ENCODE measurements at regions not wholly inside any gene's neighbourhood (a gene's known extent, or its start where the extent isn't known, plus 50 kb on each side); places are given as distances from the start of the nearest gene placed in this dataset.

GRCh38 chr11:116563028-116563711, 209.6 kb downstream of the BUD13 start:
- DNase-seq (ENCODE audit: low read depth in 2 of 2, low spot score in 1 of 2): no peak

GRCh38 chr11:116560589-116560988, 212.2 kb downstream of the BUD13 start:
- DNase-seq (ENCODE audit: low read depth in 2 of 2, low spot score in 1 of 2): no peak

GRCh38 chr11:116558504-116559211, 214.1 kb downstream of the BUD13 start:
- no peak for DNase-seq (ENCODE audit: low read depth in 2 of 2, low spot score in 1 of 2)

DNA sequence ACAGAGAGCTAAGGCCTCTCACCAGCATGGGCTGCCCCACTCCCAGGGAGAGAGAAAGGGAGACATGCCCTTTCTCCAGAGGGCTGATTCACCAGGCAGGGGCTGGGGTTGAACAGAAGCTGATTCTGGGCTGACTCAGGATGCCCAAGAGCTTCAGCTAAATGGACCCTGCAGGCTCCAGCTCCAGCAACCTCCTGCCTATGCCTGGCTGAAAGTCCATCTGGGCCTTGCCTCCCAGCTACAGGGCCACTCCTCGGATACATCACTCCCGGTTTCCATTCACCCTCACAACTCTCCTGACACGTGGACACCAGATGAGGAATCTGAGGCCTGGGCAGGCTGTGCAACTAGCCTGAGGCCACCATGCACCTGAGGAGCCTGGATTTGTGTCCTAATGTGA, 215.5 kb downstream of the BUD13 start:
- DNase-seq (ENCODE audit: low read depth in 2 of 2, low spot score in 1 of 2): no peak

DNA sequence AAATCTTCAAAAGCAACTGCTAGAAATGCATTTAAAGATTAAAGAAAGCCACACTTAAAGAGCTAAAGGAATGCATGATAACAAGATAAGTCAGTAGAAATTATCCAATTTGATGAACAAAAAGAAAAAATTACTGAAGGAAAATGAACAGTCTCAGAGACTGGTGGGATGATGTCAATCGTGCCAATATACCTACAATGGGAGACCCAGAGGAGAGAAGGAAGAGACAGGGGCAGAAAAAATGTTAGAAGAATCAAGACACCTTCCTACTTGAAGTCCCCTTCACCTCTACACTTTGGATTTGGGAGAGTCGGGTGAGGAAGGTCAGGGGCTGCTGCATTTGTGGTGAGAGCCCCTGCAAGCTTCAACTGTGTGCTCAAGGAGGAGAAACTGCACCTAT, 216.3 kb downstream of the BUD13 start:
- no peak for DNase-seq (ENCODE audit: low read depth in 2 of 2, low spot score in 1 of 2)

- no peak for DNase-seq (ENCODE audit: low read depth in 2 of 2, low spot score in 1 of 2)
Observed at GRCh38 chr11:116553482-116553881, 219.3 kb downstream of the BUD13 start.

DNA sequence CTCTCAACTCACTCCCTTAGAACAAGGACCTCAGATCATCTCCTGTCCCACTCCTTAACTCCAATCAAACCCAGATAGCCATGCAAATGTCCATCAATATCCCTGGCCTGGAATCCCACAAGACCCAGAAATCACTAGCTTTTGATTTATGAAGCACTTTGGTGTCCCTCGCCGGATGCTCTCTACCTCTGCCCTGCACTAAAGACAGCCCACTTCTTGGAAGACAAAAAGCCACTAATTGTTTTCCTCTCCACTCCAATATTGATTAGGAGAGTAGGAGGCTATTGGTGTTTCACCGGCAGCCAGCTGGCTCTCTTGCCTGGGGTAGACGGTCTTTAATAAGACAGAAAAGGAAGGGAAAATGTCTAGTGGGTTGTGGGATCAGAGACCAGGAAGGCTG, 221.2 kb downstream of the BUD13 start:
- DNase-seq (ENCODE audit: low read depth in 2 of 2, low spot score in 1 of 2): no peak

DNA sequence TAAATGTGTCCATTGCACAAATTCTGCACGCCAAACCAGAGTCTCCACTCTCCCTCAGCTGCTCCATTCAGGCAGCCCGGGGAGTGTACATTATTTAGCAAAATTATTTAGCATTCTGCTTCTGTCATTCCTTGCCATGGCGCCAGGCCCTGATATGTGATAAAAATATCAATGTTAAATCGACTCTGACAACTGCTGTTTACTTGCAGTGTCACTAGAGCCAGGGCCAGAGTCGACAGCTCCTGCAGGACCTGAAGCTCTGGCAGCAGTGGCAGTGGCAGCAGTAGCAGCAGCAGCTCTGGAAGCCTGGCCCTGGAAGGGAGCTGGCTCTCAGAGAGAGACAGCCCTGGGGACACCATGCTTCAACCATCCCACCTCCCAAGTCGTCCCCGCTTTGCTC, 224.5 kb downstream of the BUD13 start:
- no peak for DNase-seq (ENCODE audit: low read depth in 2 of 2, low spot score in 1 of 2)

DNA sequence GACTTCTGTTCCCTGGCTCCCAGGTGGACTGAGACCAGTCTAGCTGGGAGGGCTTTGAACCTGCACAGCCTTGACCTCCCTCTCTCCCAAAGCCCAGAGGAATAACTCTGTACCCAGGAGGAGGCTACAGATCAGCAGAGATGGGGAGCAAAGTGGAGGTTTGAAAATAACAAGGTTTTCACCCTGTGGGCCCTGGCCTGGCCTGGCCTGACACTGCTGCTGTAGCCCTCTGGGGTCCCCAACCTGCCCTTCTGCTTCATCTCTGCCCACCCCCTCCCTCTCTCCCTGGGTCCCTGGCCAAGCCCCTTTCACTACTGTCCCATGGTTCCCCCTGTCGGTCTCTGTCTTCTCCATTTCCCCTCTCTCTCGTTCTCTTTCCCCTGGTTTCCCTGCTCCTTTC, 225.2 kb downstream of the BUD13 start:
- DNase-seq (ENCODE audit: low read depth in 2 of 2, low spot score in 1 of 2): no peak

GRCh38 chr11:116545912-116546311, 226.9 kb downstream of the BUD13 start:
- DNase-seq (ENCODE audit: low read depth in 2 of 2, low spot score in 1 of 2): no peak

DNA sequence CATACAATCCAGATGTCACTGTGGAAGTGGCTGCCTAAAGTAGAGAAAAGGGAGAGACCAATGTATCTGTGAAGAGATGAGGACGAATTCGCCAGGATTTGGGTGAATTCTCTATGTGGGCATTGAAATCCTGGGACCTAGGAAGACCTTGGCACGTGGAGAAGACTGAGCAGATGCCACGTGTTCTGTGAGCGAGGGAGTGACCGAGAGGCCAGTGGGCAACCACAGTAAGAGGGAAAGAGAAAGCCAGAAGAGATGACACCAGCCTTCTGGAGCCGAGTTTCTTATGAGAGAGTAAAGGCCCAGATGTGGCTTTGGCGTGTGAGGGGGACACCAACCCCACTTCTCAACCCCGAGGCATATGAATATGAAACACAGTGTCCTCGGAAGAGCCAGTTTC, 228.1 kb downstream of the BUD13 start:
- no peak for DNase-seq (ENCODE audit: low read depth in 2 of 2, low spot score in 1 of 2)

GRCh38 chr11:116543911-116544475, 228.8 kb downstream of the BUD13 start:
- DNase-seq (ENCODE audit: low read depth in 2 of 2, low spot score in 1 of 2): no peak

DNA sequence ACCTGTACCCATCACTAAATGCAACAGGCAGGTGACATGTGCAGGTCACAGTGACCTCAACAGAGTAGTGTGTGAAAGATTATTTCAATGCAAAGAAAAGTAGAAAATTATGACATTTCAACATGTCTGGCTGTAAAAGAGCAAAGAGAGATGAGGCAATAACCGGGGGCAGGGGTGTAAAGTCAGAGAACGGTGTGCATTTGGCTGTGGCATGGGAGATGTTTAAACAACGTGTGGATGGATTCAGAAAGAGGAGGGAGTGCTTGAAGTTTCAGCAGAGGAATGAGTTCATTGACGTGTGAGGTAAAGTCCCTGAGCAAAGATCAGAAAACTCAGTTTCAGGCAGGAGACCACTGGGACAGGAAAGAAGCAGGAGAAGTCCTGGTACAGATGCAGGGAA, 229.7 kb downstream of the BUD13 start:
- DNase-seq (ENCODE audit: low read depth in 2 of 2, low spot score in 1 of 2): no peak

DNA sequence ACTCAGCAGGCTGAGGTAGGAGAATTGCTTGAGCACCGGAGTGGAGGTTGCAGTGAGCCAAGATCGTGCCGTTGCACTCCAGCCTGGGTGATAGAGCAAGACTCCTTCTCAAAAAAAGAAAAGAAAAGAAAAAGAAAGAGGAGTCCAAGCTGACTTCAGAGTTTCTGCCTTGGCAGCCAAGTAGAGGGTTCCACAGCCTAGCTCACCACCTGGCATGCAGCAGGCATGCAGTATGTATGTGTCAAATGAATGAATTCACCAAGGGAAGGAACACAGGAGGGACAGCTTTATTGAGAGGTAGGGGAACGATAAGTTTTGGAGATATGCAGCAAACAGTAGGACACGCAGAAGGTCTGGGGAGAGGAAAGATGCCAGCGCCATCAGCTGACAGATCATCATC, 230.4 kb downstream of the BUD13 start:
- DNase-seq (ENCODE audit: low read depth in 2 of 2, low spot score in 1 of 2): no peak

DNA sequence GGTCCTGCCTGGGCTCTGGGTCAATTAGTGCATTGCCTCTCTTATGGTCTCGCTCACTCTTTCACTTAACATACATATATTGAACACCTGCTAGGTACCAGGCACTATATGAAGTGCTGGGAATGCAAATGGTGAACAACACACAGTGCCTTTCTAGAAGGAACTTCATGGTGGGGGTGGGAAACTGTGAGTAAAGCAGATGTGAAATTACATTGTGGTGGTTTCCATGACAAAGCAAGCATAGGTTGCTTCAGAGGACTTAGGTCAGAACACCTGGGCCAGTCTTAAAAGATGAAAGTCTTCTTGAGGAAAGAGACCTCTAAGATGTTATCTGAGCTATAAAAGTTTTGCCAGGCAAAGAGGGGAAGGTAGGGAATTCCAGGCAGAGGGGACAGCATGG, 231.3 kb downstream of the BUD13 start:
- DNase-seq (ENCODE audit: low read depth in 2 of 2, low spot score in 1 of 2): no peak

GRCh38 chr11:116540645-116541304, 232.0 kb downstream of the BUD13 start:
- no peak for DNase-seq (ENCODE audit: low read depth in 2 of 2, low spot score in 1 of 2)

DNA sequence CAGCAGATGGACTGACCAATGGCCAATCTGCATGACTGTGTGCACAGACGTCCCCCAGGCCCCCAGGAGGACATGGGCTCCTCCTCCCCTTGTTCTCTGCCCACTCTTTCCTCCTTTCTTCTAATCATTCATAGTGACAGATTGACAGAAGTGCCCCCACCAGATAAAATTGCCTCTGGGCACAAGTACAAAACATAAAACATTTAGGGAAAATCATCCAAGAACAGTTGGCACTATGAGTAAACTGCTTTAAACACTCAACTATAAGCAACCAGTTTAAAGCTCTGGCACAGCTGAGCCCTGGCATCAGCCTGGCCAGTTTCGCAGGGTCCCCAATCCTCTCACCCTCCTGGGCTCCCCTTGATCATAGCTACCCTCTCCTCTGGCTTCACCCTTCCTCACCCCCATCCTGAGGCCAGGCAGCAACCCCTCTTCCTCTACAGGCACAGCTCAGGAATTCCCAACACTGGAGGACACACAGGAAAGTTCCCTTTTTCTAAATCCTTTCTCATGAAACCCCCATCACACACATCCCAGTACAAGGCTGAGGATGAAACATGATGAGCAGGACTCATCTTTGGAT, 232.9 kb downstream of the BUD13 start:
- no peak for DNase-seq (ENCODE audit: low read depth in 2 of 2, low spot score in 1 of 2)

DNA sequence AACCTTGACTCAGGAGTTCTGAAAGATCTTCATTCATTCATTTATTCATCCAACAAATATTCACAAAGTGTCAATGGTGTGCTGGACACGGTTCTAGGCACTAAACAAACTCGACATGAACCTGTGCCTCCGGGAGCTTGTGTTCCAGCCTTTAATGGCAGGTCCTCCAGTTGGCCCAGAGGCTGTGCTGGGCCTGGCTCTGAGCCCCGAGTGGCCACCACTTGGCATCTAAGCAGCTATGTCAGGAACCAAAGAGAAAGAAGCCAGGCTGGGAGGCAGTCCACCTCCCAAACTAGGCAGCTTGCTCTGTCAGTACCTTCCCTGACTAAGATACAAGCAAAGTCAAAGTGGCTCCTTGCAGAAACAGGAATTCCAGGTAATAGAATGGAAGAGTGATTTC, 233.6 kb downstream of the BUD13 start:
- no peak for DNase-seq (ENCODE audit: low read depth in 2 of 2, low spot score in 1 of 2)

GRCh38 chr11:116538677-116539076, 234.1 kb downstream of the BUD13 start:
- no peak for DNase-seq (ENCODE audit: low read depth in 2 of 2, low spot score in 1 of 2)

GRCh38 chr11:116537709-116538108, 235.1 kb downstream of the BUD13 start:
- no peak for DNase-seq (ENCODE audit: low read depth in 2 of 2, low spot score in 1 of 2)

GRCh38 chr11:116537121-116537520, 235.7 kb downstream of the BUD13 start:
- no peak for DNase-seq (ENCODE audit: low read depth in 2 of 2, low spot score in 1 of 2)

DNA sequence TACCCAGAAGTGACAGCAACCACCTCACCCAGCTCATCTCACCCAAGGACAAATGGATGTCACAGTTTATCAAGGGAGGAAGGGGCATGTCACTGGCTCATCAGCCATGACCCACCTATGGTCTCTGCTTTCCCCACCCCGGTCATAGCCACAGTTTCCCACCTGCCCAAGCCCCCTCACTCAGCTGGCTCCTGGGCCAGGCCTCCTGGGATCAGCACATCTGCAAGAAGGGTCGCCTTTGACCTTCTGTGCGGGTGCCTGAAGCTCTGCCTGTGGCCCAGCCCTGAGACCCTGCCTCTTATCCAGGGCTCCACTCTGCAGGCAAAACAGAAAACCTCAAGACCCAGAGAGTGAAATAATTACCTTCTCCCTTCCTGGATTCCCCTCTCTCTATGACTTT, 236.4 kb downstream of the BUD13 start:
- DNase-seq (ENCODE audit: low read depth in 2 of 2, low spot score in 1 of 2): no peak
